ENCODE measurements at regions not wholly inside any gene's neighbourhood (a gene's known extent, or its start where the extent isn't known, plus 50 kb on each side); places are given as distances from the start of the nearest gene placed in this dataset.

DNA sequence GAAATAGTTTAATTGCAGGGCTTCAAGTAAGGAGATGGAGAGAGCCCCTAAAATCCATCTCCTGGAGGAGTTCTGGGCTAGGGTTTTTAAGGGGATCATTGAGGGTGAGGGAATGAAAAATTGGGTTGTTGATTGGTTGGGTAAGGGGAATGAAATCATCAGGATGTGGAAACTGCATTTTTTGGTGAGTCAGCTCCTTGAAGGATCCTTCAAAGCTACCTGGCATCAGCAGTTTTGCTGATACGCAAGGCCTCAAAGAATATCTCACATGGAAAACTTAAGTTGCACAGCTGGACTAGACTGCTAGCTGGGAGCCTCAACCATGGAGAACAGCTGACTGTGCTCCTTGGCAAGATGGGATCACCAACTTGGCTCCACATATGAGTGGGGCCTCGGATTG, 136.7 kb downstream of the FGF10 start:
- Histone ChIP-seq H3K36me3 (ENCODE audit: low read depth, missing control alignments) (no peaks in the 10 kb centered on the region), H3K4me3 (no peak overlapping the region), H3K27ac (no peak overlapping the region), H3K4me1 (no peaks in the 10 kb centered on the region), H3K9me3 (no peaks in the 10 kb centered on the region), H3K27me3 (no peaks in the 10 kb centered on the region)
- intact Hi-C loops (cut with DNase I; ENCODE audit: low total_unique reads): no loop called here
- TF ChIP-seq, protein P1, sequence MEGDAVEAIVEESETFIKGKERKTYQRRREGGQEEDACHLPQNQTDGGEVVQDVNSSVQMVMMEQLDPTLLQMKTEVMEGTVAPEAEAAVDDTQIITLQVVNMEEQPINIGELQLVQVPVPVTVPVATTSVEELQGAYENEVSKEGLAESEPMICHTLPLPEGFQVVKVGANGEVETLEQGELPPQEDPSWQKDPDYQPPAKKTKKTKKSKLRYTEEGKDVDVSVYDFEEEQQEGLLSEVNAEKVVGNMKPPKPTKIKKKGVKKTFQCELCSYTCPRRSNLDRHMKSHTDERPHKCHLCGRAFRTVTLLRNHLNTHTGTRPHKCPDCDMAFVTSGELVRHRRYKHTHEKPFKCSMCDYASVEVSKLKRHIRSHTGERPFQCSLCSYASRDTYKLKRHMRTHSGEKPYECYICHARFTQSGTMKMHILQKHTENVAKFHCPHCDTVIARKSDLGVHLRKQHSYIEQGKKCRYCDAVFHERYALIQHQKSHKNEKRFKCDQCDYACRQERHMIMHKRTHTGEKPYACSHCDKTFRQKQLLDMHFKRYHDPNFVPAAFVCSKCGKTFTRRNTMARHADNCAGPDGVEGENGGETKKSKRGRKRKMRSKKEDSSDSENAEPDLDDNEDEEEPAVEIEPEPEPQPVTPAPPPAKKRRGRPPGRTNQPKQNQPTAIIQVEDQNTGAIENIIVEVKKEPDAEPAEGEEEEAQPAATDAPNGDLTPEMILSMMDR (IDR thresholded peaks at IDR 0.05): no peak
- no peak for TF ChIP-seq POLR2A (IDR thresholded peaks at IDR 0.05)
- DNase-seq: no peak
- 65 to 92% methylated on average over 2 of the region's 2 CpGs for WGBS, 2 donors

DNA sequence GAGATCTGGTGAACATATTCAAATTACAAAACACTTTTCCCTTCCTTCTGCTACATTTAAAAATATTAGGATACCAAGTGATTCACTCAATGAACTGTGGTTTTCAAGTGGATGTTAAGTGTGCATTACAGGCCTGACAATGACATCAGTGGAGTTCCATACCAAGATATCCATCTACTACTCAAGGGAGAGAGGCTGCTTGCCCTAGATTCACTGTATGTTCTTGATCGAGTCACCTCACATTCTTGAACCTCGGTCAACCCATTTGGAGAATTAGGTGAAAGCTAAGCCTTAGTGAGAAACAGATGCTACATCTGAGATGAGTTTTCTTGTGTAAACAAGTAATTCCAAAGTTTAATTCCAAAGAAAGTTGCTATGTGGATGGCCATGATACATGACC, 142.2 kb downstream of the FGF10 start:
- no peak overlapping the region for H3K4me3 ChIP-seq
- intact Hi-C loops (cut with DNase I; ENCODE audit: low total_unique reads): no loop called here
- H3K27me3 ChIP-seq: no peaks in the 10 kb centered on the region
- no peaks in the 10 kb centered on the region for H3K4me1 ChIP-seq
- no peaks in the 10 kb centered on the region for H3K9me3 ChIP-seq
- 84 to 96% methylated on average over 2 of the region's 2 CpGs for WGBS, 2 donors
- TF ChIP-seq POLR2A (IDR thresholded peaks at IDR 0.05): no peak
- TF ChIP-seq, protein P1 (IDR thresholded peaks at IDR 0.05): no peak
- DNase-seq: no peak
- no peaks in the 10 kb centered on the region for H3K36me3 ChIP-seq (ENCODE audit: low read depth, missing control alignments)
- H3K27ac ChIP-seq: no peak overlapping the region

DNA sequence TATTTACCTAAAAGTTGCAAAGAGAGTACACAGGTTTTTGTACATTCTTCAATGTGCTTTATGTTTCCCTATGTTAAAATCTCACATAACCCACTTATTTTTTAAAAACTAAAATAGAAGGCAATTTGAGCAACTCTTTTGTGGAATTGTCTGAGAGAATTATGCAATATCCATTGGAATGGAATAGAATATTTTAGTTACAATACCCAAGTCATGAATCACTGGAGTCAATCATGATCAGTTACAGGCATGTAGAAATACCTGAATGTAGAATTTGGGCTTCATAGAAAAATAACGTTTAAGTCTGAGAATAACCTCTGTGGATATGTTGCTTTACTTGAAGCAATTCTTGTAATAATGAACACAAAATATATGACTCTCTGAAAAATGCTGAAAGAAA, 143.3 kb downstream of the FGF10 start:
- TF ChIP-seq, protein P1 (IDR thresholded peaks at IDR 0.05): no peak
- no peak for TF ChIP-seq POLR2A (IDR thresholded peaks at IDR 0.05)
- Histone ChIP-seq H3K27ac (no peak overlapping the region), H3K9me3 (no peaks in the 10 kb centered on the region), H3K4me3 (no peak overlapping the region), H3K27me3 (no peaks in the 10 kb centered on the region), H3K36me3 (ENCODE audit: low read depth, missing control alignments) (no peaks in the 10 kb centered on the region), H3K4me1 (no peaks in the 10 kb centered on the region)
- WGBS, 2 donors: 71 to 81% methylated on average over 1 of the region's 1 CpG
- intact Hi-C loops (cut with DNase I; ENCODE audit: low total_unique reads): no loop called here
- DNase-seq: no peak

DNA sequence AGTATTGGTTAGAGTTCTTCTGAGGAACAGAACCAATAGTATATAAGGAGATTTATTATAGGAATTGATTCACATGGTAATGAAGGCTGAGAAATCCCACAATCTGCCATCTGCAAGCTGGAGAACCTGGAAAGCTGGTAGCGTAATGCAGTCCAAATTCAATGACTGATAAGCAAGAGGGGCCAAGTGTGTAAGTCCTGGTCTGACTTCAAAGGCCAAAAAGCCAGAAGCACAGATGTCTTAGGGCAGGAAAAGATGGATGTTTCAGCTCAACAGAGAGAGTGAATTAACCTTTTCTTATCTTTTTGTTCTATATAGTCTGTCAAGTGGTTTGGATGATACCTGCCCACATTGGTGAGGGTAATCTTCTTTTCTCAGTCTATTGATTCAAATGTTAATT, 146.4 kb downstream of the FGF10 start:
- no peaks in the 10 kb centered on the region for H3K4me1 ChIP-seq
- DNase-seq: no peak
- intact Hi-C loops (cut with DNase I; ENCODE audit: low total_unique reads): no loop called here
- H3K27ac ChIP-seq: no peak overlapping the region
- no peaks in the 10 kb centered on the region for H3K27me3 ChIP-seq
- H3K9me3 ChIP-seq: no peaks in the 10 kb centered on the region
- no peak for TF ChIP-seq POLR2A (IDR thresholded peaks at IDR 0.05)
- TF ChIP-seq, protein P1 (IDR thresholded peaks at IDR 0.05): no peak
- H3K4me3 ChIP-seq: no peak overlapping the region
- H3K36me3 ChIP-seq (ENCODE audit: low read depth, missing control alignments): no peaks in the 10 kb centered on the region
- WGBS, 2 donors: 95 to 100% methylated on average over 1 of the region's 1 CpG

DNA sequence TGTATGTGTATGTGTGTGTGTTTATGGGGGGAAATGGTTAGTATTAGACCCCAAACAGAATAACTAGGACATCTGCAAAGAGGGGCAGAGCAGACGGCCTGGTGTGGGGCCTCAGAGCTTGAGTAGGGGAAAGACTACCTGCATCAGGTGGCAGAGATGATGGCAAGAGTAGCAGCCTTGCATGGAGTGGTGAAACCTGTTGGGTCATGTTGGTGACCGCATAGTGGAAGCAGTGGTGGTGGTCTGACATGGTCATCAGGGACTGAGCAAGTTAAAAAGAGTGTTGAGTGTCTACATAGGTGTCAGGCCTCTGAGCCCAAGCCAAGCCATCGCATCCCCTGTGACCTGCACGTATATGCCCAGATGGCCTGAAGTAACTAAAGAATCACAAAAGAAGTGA, 153.2 kb downstream of the FGF10 start:
- Histone ChIP-seq H3K27ac (no peak overlapping the region), H3K27me3 (no peaks in the 10 kb centered on the region), H3K9me3 (no peaks in the 10 kb centered on the region), H3K36me3 (ENCODE audit: low read depth, missing control alignments) (no peaks in the 10 kb centered on the region), H3K4me1 (no peaks in the 10 kb centered on the region), H3K4me3 (no peak overlapping the region)
- intact Hi-C loops (cut with DNase I; ENCODE audit: low total_unique reads): no loop called here
- no peak for TF ChIP-seq POLR2A (IDR thresholded peaks at IDR 0.05)
- TF ChIP-seq, protein P1 (IDR thresholded peaks at IDR 0.05): no peak
- 93 to 94% methylated on average over 4 of the region's 4 CpGs for WGBS, 2 donors
- no peak for DNase-seq

Data from testis (tissue), 2 donors.